Breast epithelium (tissue), 3 donors: ENCODE measurements at regions not wholly inside any gene's neighbourhood (a gene's known extent, or its start where the extent isn't known, plus 50 kb on each side); places are given as distances from the start of the nearest gene placed in this dataset.

Experiments used
- POLR2A ChIP-seq: fragments of 450-650 bp; IDR thresholded peaks from one replicate; pipeline ENCODE4 v1.6.1; 2016; ENCODE audit warnings: antibody characterized with exemption, mild to moderate bottlenecking, moderate library complexity
- POLR2AphosphoS5 ChIP-seq, 3 donors: sonication (generic); formaldehyde crosslinking; IDR thresholded peaks; one replicate each; pipeline ENCODE4 v1.6.1; 2017; ENCODE audit warnings: antibody characterized with exemption in 3 of 3
- TF ChIP-seq, protein P1 (sequence below), 3 donors: fragments of 450-650 bp; IDR thresholded peaks; one replicate each; pipeline ENCODE4 v1.5.1; 2016 to 2017; ENCODE audit warnings: antibody characterized with exemption in 3 of 3, mild to moderate bottlenecking in 3 of 3, moderate library complexity in 3 of 3

DNA sequence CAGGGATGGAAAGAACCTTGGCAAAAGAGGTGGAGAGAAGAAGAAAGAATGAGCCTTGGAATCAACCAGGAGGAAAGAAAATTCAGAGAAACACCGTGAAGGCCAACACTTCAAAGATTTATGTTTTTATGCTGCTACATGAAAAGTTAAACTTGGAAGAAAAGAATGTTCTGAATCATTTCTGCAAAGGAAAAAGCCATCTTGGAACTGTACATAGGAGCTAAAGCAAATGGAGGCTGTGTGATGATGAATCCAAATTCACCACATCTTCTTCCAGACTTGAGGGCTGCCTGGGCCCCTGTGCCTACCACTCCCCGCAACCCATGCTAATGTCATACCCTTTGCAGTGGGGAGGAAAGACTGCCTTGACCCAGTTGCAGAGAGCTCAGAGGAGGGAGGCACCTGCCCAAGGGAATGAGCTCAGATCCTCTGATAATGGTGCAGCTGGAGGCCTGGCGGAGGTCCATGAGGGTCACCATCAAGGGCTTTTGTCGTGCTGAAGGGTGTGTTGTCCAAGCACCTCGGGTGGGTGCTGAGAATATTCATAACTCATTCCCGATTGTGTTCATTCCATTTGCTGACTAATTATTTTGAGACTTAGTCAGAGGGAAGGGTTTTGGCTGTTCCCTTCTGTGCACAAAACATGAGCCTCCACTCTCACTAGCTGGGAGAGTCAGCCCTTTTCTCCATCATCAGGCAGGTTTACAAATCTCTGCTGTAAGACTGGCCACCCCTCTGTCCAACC lies 245.8 kb upstream of the JAG1 start:
- TF ChIP-seq, protein P1, sequence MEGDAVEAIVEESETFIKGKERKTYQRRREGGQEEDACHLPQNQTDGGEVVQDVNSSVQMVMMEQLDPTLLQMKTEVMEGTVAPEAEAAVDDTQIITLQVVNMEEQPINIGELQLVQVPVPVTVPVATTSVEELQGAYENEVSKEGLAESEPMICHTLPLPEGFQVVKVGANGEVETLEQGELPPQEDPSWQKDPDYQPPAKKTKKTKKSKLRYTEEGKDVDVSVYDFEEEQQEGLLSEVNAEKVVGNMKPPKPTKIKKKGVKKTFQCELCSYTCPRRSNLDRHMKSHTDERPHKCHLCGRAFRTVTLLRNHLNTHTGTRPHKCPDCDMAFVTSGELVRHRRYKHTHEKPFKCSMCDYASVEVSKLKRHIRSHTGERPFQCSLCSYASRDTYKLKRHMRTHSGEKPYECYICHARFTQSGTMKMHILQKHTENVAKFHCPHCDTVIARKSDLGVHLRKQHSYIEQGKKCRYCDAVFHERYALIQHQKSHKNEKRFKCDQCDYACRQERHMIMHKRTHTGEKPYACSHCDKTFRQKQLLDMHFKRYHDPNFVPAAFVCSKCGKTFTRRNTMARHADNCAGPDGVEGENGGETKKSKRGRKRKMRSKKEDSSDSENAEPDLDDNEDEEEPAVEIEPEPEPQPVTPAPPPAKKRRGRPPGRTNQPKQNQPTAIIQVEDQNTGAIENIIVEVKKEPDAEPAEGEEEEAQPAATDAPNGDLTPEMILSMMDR (IDR thresholded peaks at IDR 0.05): no peak
- TF ChIP-seq POLR2AphosphoS5 (IDR thresholded peaks at IDR 0.05) (no peak), POLR2A (no peak)
